PC-9 (cell line): ENCODE measurements at regions not wholly inside any gene's neighbourhood (a gene's known extent, or its start where the extent isn't known, plus 50 kb on each side); places are given as distances from the start of the nearest gene placed in this dataset.

Experiments
- BruUV-seq: library from RNA; stranded (reverse); fragments of 400-500 nt; replicated peaks from 2 replicates; lab custom pipeline; 2021; lab: Mats Ljungman, UMichigan
- CTCF ChIA-PET: fragments of 300-600 bp; sonication (Branson Sonifier 250); formaldehyde crosslinking; loops from one replicate; lab custom pipeline; 2022; ENCODE audit warnings: antibody characterized with exemption; lab: Charles Lee
- POLR2A ChIA-PET: fragments of 300-600 bp; sonication (Branson Sonifier 250); formaldehyde crosslinking; loops from one replicate; lab custom pipeline; 2022; ENCODE audit warnings: antibody characterized with exemption; ENCODE audit not compliant: unreplicated experiment; lab: Charles Lee
- DNase-seq, 2 experiments: peaks; one replicate each; pipeline versions ENCODE4 v3.0.0 to v3.0.0-alpha.2; 2015 to 2022; ENCODE audit warnings: mixed read lengths in 1 of 2
- H2AFZ ChIP-seq: fragments of 200-600 bp; sonication (generic); 2 replicates; pipeline ENCODE4 v1.8.1; 2017; ENCODE audit warnings: antibody characterized with exemption
- H3F3A ChIP-seq: fragments of 200-600 bp; sonication (generic); 2 replicates; pipeline ENCODE4 v1.8.1; 2017; ENCODE audit warnings: antibody characterized with exemption, mild to moderate bottlenecking, low read depth; ENCODE audit not compliant: insufficient read depth
- H3K27ac ChIP-seq: fragments of 200-600 bp; sonication (generic); 2 replicates; pipeline ENCODE4 v1.6.1; 2016; ENCODE audit warnings: mixed run types
- H3K27me3 ChIP-seq: fragments of 200-600 bp; sonication (generic); 2 replicates; pipeline ENCODE4 v1.6.1; 2016; ENCODE audit warnings: low read depth, mixed run types; ENCODE audit not compliant: insufficient read depth
- H3K36me3 ChIP-seq: fragments of 200-600 bp; sonication (generic); 2 replicates; pipeline ENCODE4 v1.6.1; 2016; ENCODE audit warnings: low read depth, mixed run types
- H3K4me1 ChIP-seq: fragments of 200-600 bp; sonication (generic); replicated peaks from 2 replicates; pipeline ENCODE4 v1.6.1; 2016; ENCODE audit warnings: mixed run types; ENCODE audit not compliant: insufficient read depth
- H3K4me2 ChIP-seq: fragments of 200-600 bp; sonication (generic); 2 replicates; pipeline ENCODE4 v1.6.1; 2017; ENCODE audit warnings: mixed run types
- H3K4me3 ChIP-seq: fragments of 200-600 bp; sonication (generic); 2 replicates; pipeline ENCODE4 v1.6.1; 2016; ENCODE audit warnings: mixed run types
- H3K79me2 ChIP-seq: fragments of 200-600 bp; sonication (generic); 2 replicates; pipeline ENCODE4 v1.6.1; 2017; ENCODE audit warnings: low read depth, mixed run types
- H3K9me2 ChIP-seq: fragments of 200-600 bp; sonication (generic); 2 replicates; pipeline ENCODE4 v1.8.1; 2017; ENCODE audit warnings: mild to moderate bottlenecking; ENCODE audit not compliant: insufficient read depth
- H3K9me3 ChIP-seq: fragments of 200-600 bp; sonication (generic); 2 replicates; pipeline ENCODE4 v1.8.1; 2016; ENCODE audit warnings: low read depth; ENCODE audit not compliant: insufficient read depth
- H4K20me1 ChIP-seq: fragments of 200-600 bp; sonication (generic); 2 replicates; pipeline ENCODE4 v1.8.1; 2017; ENCODE audit not compliant: insufficient read depth
- CTCF ChIP-seq: fragments of 200-600 bp; sonication (generic); conservative IDR thresholded peaks from 2 replicates; pipeline ENCODE4 v1.6.1; 2017; ENCODE audit warnings: mixed run types, antibody characterized with exemption, mild to moderate bottlenecking, moderate library complexity
- EZH2 ChIP-seq: fragments of 200-600 bp; sonication (generic); IDR thresholded peaks from 2 replicates; pipeline ENCODE4 v1.8.0; 2017; ENCODE audit warnings: antibody characterized with exemption, low read depth
- intact Hi-C: fragments of 100-400 bp; cut with micrococcal nuclease; formaldehyde crosslinking; loops from one replicate; pipeline ENCODE4 v1.10.0; 2022; ENCODE audit not compliant: unreplicated experiment

GRCh38 chr4:152039691-152040090 lies 278.9 kb upstream of the GATB start:
- H3K4me1 ChIP-seq = no peaks in the 10 kb centered on the region
- TF ChIP-seq EZH2 (no peak), CTCF (no peak)
- no peaks in the 10 kb centered on the region for H3K9me3 ChIP-seq
- H2AFZ ChIP-seq = no peak overlapping the region
- no peak overlapping the region for H3K27ac ChIP-seq
- intact Hi-C loops = no loop called here
- H3F3A ChIP-seq = no peaks in the 10 kb centered on the region
- no peak overlapping the region for H3K4me3 ChIP-seq
- H3K27me3 ChIP-seq = no peaks in the 10 kb centered on the region
- H4K20me1 ChIP-seq = no peaks in the 10 kb centered on the region
- no peak for DNase-seq
- no peaks in the 10 kb centered on the region for H3K79me2 ChIP-seq
- H3K36me3 ChIP-seq = no peaks in the 10 kb centered on the region
- no peak overlapping the region for H3K4me2 ChIP-seq
- ChIA-PET CTCF (interaction anchor here (0.7 kb wide), 1 partner anchor 280 kb away, joined by 5 read pairs; no protein-coding TSS in a partner anchor), POLR2A (no interaction called here)
- BruUV-seq = no TSS peak
- no peaks in the 10 kb centered on the region for H3K9me2 ChIP-seq

DNA sequence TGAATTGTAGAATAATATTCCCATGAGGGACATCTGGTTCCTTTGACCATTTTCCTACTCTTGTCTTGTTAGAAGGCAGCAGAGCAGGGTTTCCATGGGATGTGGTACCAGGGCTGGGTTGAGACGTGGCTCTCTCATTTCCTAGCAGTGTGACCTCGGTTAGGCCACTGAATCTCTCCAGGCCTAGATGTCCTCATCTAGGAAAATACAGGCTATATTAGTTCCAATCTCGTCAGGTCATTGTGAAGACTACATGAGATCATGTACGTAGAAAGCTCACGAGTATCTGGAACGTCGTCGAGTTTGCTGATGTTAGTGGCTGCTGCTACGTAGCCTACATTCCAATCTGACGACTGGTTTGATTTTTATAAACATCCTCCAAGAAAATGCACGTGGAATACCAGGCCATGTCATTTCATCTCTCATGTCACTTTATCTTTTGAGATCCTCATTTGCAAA lies 278.2 kb upstream of the GATB start:
- intact Hi-C loops = no loop called here
- no peak for DNase-seq
- H3K36me3 ChIP-seq = no peaks in the 10 kb centered on the region
- POLR2A ChIA-PET = no interaction called here
- H3K4me3 ChIP-seq = no peak overlapping the region
- no peaks in the 10 kb centered on the region for H3F3A ChIP-seq
- BruUV-seq = no TSS peak
- no peaks in the 10 kb centered on the region for H3K4me1 ChIP-seq
- no peaks in the 10 kb centered on the region for H4K20me1 ChIP-seq
- H2AFZ ChIP-seq = no peak overlapping the region
- CTCF ChIA-PET = no interaction called here
- H3K27ac ChIP-seq = no peak overlapping the region
- H3K4me2 ChIP-seq = no peak overlapping the region
- TF ChIP-seq EZH2 = no peak
- no peak for TF ChIP-seq CTCF
- H3K9me3 ChIP-seq = no peaks in the 10 kb centered on the region
- no peaks in the 10 kb centered on the region for H3K79me2 ChIP-seq
- H3K9me2 ChIP-seq = no peaks in the 10 kb centered on the region
- H3K27me3 ChIP-seq = no peaks in the 10 kb centered on the region

GRCh38 chr4:152038238-152038637 lies 277.4 kb upstream of the GATB start:
- Histone ChIP-seq H3K9me2 (no peaks in the 10 kb centered on the region), H3K36me3 (no peaks in the 10 kb centered on the region), H3K79me2 (no peaks in the 10 kb centered on the region), H3K27me3 (no peaks in the 10 kb centered on the region), H4K20me1 (no peaks in the 10 kb centered on the region), H2AFZ (no peak overlapping the region), H3K4me3 (no peak overlapping the region), H3K4me2 (no peak overlapping the region), H3F3A (no peaks in the 10 kb centered on the region), H3K27ac (no peak overlapping the region), H3K9me3 (no peaks in the 10 kb centered on the region), H3K4me1 (no peaks in the 10 kb centered on the region)
- ChIA-PET POLR2A (no interaction called here), CTCF (no interaction called here)
- TF ChIP-seq EZH2 = no peak
- TF ChIP-seq CTCF = no peak
- no TSS peak for BruUV-seq
- intact Hi-C loops = no loop called here
- DNase-seq = no peak
